Left ventricle myocardium inferior (tissue), 1 donor: ENCODE measurements at regions not wholly inside any gene's neighbourhood (a gene's known extent, or its start where the extent isn't known, plus 50 kb on each side); places are given as distances from the start of the nearest gene placed in this dataset.
"Not testable (repeated sequence)": the region's sequence is repeated elsewhere in the genome, so short reads cannot be mapped to it uniquely, and the experiment has no call there.

Source experiments
- DNase-seq: peaks from one replicate; pipeline ENCODE4 v3.0.0-alpha.2; 2020
- H3K27ac ChIP-seq: fragments of 200-600 bp; replicated peaks from 2 replicates; pipeline ENCODE4 v1.8.0; 2021
- H3K27me3 ChIP-seq: fragments of 200-600 bp; 2 replicates; pipeline ENCODE4 v1.8.0; 2021; ENCODE audit warnings: low read depth
- H3K36me3 ChIP-seq: fragments of 200-600 bp; 2 replicates; pipeline ENCODE4 v1.8.0; 2021
- H3K4me1 ChIP-seq: fragments of 200-600 bp; 2 replicates; pipeline ENCODE4 v1.8.0; 2021
- H3K4me3 ChIP-seq: fragments of 200-600 bp; 2 replicates; pipeline ENCODE4 v1.8.0; 2021; ENCODE audit warnings: mild to moderate bottlenecking, moderate library complexity
- H3K9me3 ChIP-seq: fragments of 200-600 bp; replicated peaks from 2 replicates; pipeline ENCODE4 v1.8.0; 2021
- CTCF ChIP-seq: fragments of 200-600 bp; IDR thresholded peaks from 2 replicates; pipeline ENCODE4 v1.8.0; 2021; ENCODE audit warnings: antibody characterized with exemption, mild to moderate bottlenecking, borderline replicate concordance
- intact Hi-C: fragments of 100-400 bp; cut with micrococcal nuclease; formaldehyde crosslinking; loops from one replicate; pipeline ENCODE4 v1.11.0; 2022
- donor health status: DM: no; HTN: yes; CAD: no; lungs with severe emphysema.

GRCh38 chr4:170697045-170697444 lies 607.3 kb upstream of the AADAT start:
- Histone ChIP-seq H3K4me3 (no peak overlapping the region), H3K36me3 (no peaks in the 10 kb centered on the region), H3K9me3 (no peaks in the 10 kb centered on the region), H3K4me1 (no peaks in the 10 kb centered on the region), H3K27me3 (no peaks in the 10 kb centered on the region), H3K27ac (no peak overlapping the region)
- DNase-seq: no peak
- TF ChIP-seq CTCF: no peak
- intact Hi-C loops: no loop called here

- TF ChIP-seq CTCF: no peak
- H3K27me3 ChIP-seq: no peaks in the 10 kb centered on the region
- intact Hi-C loops: no loop called here
- H3K9me3 ChIP-seq: no peaks in the 10 kb centered on the region
- no peak for DNase-seq
- H3K4me1 ChIP-seq: no peaks in the 10 kb centered on the region
- no peak overlapping the region for H3K27ac ChIP-seq
- no peaks in the 10 kb centered on the region for H3K36me3 ChIP-seq
- H3K4me3 ChIP-seq: no peak overlapping the region
Observed at GRCh38 chr4:170691168-170691567, 601.4 kb upstream of the AADAT start.

GRCh38 chr4:170687751-170688150 lies 598.0 kb upstream of the AADAT start:
- no peak for TF ChIP-seq CTCF
- no peaks in the 10 kb centered on the region for H3K27me3 ChIP-seq
- no peak overlapping the region for H3K27ac ChIP-seq
- no peak overlapping the region for H3K4me3 ChIP-seq
- no peak for DNase-seq
- H3K9me3 ChIP-seq: no peaks in the 10 kb centered on the region
- H3K36me3 ChIP-seq: no peaks in the 10 kb centered on the region
- no peaks in the 10 kb centered on the region for H3K4me1 ChIP-seq
- intact Hi-C loops: no loop called here

- DNase-seq, intact Hi-C loops, H3K9me3 ChIP-seq, H3K4me1 ChIP-seq, H3K27me3 ChIP-seq, H3K4me3 ChIP-seq, H3K36me3 ChIP-seq, H3K27ac ChIP-seq: not testable (repeated sequence)
Observed at GRCh38 chr4:170685701-170686100, 595.9 kb upstream of the AADAT start.

- Histone ChIP-seq H3K27ac (no peak overlapping the region), H3K4me3 (no peak overlapping the region), H3K36me3 (no peaks in the 10 kb centered on the region), H3K27me3 (no peaks in the 10 kb centered on the region), H3K9me3 (no peaks in the 10 kb centered on the region), H3K4me1 (no peaks in the 10 kb centered on the region)
- intact Hi-C loops: no loop called here
- DNase-seq: no peak
- no peak for TF ChIP-seq CTCF
Observed at GRCh38 chr4:170682558-170683294, 593.0 kb upstream of the AADAT start.

GRCh38 chr4:170682087-170682486 lies 592.3 kb upstream of the AADAT start:
- H3K36me3 ChIP-seq, intact Hi-C loops, H3K9me3 ChIP-seq, H3K27me3 ChIP-seq, H3K27ac ChIP-seq, H3K4me1 ChIP-seq, H3K4me3 ChIP-seq, DNase-seq: not testable (repeated sequence)
